ENCODE measurements at regions not wholly inside any gene's neighbourhood (a gene's known extent, or its start where the extent isn't known, plus 50 kb on each side); places are given as distances from the start of the nearest gene placed in this dataset.
"Not testable (repeated sequence)": the region's sequence is repeated elsewhere in the genome, so short reads cannot be mapped to it uniquely, and the experiment has no call there.

DNA sequence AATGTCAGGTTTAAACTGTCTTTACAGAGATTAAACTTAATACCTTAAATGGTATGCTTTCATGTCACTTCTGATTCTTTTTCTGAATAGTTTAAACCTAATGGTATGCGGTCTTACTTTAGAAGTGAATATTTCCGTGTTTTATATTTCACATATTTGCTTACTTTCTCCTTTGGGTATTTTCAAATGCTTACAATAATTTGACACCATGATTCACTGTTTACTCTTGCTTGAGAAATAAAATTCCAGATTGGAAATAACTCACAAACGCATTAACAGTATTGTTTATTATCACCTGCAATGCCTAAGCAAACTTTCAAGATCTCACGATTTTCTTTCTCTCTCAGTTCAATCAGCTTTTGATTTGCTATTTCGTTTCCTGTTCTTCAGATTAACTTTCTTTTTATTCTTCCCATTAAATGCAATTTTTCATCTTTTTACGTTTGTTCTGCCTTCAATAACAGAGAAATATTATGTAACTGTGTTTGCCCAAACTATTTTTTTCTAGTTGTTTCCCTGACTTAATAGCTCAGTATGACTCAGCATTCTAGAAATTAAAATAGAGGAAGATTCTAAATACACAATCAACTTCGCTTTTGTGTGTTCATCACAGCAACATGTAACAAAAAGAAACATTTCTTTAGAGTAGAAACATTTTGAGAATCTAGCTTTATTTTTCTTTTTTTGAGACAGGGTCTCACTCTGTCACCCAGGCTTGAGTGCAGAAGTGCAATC lies 955.5 kb upstream of the PRKX start:
- no peak for DNase-seq

DNA sequence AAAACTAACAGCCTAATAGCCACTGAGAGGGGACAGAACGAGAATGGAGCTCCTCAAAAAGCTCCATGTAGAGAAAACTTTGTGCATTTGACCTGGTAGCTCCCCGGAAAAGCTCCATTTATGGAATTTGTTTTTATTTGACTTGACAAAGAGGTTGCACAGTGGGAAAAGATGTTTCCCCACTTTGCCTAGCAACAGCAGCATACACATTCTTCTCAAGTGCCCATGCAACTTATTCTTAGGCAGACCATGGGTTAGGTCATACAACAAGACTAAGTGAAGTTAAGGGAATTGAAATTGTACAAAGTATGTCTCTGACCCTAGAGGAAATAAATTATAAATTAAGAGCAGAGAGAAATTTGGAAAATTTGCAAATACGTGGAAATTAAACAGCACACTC lies 949.6 kb upstream of the PRKX start:
- DNase-seq = no peak

DNA sequence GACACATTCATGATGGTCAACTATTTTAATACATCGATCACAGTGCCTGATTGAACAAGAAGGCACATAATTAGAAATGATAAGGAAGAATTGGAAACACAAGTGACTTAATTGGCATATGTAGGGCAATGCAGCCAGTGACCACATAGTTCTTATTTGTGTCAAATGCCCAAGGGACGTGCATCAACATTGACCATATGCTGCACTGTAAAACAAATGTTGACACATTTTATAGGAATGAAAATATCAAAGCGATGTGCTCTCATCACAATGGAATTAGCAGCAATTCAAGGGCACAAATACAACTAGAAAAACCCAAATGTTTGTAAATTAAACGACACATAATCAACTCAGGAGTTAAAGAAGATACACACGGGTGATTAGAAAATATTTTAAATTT lies 948.3 kb upstream of the PRKX start:
- no peak for DNase-seq

DNA sequence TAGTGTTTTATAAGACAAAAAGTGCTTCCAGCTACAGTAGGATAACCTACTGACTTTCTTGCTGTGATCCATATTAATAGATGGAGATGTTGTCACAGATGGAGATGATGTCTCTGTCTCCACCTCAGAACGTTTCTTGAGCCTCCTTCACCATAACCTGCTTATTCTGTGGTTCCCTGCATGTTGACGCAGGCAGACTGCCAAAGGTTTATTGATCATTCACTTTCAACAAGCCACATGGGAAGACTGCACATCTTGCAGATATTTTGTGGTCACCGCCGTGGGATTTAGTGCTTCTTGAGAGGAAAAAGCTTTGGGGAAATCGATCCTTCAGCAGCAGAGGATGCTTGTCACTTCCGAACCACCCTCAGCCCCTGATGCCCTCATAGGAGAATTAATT lies 943.0 kb upstream of the PRKX start:
- DNase-seq = no peak

DNA sequence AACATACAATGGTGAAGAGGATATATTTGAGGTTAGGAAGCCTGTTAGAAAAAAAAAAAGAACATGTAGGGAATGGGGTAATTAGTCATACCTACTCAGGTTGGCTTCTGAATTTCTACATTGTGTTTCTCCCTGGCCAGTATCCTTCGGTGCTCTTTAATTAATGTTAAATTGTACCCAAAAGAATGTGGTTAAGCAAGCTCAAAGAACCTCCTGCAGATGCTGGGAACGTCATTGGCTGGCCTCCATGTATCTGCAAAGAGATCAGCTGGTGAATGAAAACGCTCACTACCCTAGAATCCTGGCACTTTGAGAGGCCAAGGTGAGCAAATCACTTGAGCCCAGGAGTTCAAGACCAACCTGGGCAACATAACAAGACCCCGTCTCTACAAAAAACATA lies 942.3 kb upstream of the PRKX start:
- no peak for DNase-seq

DNA sequence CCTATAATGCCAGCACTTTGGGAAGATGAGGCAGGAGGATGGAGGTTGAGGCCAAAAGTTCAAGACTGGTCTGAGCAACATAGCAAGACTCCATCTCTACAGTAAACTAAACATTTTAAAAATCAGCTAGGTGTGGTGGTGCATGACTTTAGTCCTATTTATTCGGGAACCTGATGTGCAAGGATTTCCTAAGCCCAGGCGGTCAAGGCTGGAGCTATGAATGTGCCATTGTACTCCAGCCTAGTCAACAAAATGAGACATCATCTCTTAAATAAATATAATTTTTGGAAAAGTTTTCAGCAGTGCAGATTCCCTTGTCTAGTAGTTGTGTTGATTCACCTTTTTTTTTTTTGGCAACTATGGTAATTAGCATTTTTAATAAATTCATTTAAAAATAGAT lies 928.7 kb upstream of the PRKX start:
- no peak for DNase-seq

DNA sequence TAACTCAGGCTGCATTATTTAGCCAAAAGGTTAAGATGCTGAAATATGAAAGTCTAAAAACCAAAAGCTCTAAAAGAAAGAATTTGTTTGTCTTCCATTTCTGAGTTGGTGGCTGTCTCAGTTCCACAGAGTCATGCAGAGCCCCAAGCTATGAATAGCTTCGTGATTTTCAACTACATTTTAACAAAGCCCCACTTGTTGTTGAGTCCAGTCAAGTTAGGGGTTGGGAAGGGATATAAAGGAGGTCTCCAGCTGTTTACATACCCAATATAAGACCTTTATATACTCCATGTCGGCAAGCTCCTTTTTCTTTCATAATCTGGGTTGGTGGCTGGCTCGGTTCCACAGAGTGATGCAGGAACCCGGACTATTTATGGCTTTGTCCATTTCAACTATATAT lies 924.6 kb upstream of the PRKX start:
- no peak for DNase-seq

DNA sequence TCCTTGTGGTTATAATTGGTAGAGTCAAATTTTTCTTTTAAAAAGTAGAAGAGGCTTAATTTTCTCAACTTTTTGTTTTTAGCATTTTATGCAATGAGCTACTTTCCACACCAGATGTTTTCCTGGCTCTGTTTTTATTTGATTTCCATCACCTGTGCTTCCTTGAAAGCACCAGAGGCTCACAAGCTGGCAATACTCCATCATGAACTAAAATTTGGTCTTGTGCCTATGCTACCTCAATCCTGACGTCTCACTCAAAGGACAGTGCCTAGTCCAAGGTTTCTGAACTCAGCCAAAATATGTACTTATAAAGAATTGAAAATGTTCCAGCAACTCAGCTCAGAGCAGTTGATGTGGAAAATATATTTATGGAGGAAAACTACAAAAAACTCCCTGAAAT lies 914.0 kb upstream of the PRKX start:
- DNase-seq = no peak

DNA sequence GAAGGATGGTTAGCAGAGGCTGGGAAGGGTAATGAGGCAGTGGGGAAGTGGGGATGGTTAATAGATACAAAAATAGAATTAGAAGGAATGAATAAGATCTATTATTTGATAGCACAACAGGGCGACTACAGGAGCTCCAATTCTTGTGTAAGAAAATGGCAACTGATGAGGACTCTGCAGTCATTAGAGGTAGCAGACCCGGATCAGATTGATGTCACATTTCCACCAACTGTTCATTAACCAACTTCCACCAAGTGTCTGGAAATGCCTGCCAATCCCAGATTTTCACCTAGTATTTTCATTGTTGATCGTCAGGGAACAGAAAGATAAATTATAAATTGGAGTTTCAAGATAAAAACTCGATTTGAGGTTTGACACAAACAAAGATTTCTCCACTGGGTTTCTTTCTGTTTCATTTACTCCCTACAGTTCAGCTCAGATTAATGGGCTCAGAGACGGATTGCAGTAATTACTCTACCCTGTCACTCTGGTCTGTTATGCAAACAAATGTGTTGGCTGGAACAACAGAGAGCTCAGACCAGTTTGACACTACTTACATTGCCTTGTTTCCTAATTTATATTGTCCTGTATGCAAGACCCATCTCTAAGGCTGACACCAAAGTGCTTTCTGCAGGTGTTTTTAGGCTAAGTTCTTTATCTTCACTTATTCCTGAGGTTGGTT lies 909.2 kb upstream of the PRKX start:
- no peak for DNase-seq

DNA sequence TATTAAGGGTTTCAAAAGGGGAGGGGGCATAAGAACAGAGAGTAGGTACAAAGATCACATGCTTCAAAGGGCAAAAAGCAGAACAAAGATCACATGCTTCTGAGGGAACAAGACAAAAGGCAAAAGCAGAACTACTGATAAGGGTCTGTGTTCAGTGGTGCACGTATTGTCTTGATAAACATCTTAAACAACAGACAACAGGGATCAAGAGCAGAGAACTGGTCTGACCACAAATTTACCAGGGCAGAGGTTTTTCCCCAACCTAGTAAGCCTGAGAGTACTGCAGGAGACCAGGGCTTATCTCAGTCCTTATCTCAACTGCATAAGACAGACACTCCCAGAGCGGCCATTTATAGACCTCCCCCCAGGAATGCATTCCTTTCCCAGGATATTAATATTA lies 900.2 kb upstream of the PRKX start:
- not testable (repeated sequence) for DNase-seq

DNA sequence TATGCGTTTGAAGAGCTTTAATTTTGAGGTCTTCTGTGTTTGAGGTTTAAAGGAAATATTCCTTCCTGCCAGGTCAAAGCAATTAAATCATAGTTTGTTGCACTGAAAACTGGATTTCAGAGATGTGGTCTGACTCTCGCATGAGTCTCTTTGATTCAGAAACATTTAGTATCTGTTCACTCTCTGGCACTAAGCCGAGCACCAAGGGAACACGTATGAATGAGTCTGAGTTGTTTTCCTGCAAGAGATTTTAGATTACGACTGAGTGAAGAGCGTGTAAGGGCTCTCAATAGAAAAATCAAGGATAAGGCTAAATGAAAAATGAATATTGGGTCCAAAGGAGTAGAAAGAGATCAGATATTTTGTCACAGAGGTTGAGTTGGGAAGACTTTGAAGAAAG lies 875.4 kb upstream of the PRKX start:
- no peak for DNase-seq

DNA sequence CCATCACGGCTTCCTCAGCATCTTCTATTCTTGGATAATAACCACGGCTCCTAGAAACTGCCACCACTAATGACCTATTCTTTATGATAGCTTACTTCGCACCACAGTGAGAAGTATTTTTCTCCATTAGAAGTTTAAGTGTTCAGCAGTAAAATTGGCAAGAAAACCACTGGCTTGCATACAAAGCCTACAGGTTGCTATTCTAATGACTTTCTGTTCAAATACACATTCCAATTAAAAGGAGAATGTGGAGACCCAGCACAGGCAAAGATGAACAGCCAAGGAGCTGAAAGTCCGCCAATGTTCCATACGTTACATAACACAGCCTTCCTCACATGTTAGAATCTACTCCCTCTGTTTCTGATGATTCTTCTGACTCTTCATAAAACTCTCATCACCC lies 875.0 kb upstream of the PRKX start:
- no peak for DNase-seq

DNA sequence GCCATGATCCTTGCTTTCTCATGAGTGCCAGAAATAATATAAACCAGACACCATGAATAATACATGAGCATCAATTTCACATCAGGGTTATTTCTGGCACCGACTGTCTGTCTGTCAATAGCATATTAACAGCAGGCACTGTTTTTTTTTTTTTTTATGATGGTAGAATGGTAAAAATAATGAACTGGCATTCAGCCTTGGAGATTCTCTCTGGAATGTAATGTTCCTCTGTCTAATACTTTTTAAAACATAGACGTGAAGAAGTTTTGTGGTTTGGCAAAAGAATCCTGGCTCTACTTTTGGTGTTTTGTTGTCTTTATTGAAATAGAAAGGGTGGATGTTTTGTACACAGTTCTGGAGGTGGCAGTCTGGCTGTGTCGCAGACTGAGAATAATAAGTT lies 874.6 kb upstream of the PRKX start:
- no peak for DNase-seq

DNA sequence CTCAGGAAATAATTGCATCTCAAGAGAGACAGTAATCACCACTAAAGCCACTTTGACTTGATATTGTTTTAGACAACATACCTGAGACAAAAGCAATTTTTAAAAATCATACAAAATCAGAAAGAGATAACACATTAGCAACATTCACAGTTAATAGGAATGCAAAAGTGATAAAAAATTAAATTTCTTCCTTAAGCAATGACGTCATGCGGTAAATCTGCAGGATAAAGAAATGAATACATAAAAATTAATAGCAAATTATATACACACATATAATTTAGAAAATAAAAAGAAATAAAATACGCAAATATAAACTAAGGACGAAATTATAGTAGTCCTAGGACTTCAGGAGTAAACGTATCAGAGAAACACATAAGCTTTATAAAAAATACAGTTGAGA lies 866.5 kb upstream of the PRKX start:
- DNase-seq = no peak

DNA sequence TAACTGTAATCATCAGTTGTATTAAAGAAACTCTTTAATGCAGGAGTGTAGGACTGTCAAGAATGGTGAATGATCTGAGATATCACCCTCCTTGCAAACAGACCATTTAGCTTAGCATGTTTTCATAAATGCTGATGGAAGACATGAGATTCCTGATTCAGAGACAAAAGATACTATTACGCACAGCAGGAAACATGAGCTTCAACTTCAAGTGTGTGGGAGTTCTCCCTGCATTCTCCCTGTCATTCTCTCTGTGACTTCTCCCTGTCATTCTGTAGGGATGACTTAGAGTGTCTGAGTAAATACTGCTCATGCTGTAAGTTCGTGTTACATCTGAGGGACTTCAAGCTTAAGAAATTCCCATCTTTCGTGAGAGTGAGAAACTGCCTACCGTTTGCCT lies 866.0 kb upstream of the PRKX start:
- DNase-seq = no peak

DNA sequence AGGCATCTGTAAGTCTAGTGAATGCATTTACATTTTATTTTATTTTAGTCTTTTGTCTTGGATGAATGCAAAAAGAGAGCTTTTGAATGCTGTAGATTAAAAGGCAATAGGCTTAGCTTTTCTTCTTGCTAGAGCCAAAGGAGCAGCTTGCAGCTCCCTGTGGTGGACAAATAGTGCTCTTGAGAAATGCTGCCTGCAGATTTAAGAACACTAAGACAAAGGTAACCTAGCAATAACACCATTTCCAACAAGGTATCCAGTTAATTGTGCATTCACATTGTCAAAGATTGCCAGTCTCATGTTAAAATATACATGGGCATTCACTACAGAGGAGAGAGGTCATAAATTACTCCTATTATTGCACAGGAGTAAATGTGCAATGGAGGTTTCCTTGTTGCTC lies 859.2 kb upstream of the PRKX start:
- DNase-seq = no peak

DNA sequence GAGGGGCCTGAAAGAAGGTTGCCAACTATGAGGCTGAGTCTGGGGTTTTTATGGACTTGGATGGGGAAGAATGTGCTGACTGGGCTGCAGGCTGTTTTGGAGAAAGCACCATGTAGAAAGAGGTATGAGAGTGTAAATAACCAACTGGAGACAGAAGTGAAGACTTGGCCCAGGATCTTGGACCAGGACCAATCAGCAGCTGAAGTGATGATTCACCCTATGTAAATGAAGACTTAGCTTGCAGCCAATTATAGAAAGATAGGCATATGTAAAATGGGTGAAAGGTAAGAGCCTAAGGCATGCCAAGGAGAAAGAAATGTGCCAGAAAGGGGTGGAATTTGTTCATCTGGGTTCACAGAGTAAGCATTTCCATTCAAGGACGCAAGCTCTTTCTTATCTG lies 856.7 kb upstream of the PRKX start:
- no peak for DNase-seq

DNA sequence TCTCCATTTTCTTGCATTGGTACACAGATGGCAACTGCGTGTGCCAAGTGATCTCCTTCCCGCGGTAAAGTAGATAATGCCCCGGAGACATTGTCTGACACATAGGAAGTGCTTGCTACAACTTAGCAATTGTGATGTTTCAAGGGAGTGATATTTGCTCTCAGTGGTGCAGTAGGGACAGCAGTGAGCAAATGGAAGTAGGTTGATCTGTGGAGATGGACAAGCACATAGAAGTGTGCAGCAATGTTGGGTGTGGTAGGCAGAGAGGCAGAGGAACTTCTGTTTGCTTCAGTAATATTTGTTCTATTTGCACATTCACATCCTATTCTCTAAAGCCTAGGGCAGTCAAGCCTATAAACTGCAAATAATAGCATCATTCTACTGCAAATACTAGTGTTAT lies 846.7 kb upstream of the PRKX start:
- DNase-seq = no peak

DNA sequence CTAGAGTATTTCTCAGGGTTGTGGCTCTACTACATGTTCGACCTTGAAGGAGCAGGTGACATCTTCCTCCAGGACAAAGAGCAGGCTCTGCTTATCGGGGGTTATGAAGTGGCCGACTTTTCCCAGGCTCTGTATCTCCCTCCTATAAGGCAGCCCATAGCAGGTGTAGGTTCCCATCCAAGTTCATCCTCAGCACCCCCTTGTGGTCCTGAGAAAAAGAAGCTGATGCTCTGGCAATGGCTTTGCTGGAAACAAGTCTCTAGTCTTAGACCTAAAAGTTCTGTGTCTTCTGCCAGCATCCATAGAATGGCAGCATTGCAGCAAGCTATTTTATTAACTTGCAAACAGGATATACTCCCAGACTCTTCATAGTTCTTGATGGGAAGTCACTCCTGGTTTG lies 836.6 kb upstream of the PRKX start:
- DNase-seq = no peak

DNA sequence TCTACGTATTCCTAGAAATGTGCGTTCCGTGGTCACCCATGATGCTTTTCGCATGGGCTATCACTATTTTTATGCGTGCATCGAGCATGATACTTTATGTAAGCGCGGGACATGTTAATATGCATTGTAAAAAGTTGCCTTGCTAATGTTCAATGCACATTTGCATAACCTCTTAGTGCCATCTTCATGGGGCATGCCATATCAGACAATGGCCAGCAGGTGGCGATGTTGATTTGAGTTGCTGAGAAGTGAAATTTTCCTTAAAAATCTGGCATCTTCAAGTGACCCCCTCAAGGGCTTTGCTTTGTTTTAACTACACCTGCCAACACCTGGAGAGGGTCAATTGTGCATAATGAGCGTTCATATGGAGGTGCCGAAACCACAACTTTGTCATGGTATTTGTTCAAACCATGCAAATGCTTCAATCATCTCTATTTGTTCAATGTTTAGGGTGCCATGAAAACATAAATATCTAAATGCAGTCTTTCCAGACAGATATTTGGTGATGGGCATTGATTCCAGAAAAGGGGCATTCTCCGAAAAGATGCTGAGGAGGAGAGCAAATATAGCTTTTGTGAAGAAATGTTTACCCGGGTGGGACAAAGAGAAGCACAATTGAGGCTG lies 833.9 kb upstream of the PRKX start:
- DNase-seq = peak; percentile 13

DNA sequence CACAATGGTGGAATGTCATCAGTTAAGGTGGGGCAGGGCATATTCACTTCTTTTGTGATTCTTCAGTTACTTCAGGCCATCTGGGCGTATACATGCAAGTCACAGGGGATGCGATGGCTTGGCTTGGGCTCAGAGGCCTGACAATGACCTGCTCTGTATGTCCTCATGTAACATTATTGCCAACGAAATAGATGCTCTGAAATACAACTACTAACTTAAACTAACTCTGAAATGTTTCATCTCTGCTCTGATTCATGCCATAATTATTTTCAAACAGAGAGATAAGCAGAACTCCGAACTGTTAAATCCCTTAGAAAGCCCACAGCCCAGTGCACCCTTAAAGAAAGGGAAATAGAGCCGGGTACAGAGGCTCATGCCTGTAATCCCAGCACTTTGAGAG lies 832.7 kb upstream of the PRKX start:
- not testable (repeated sequence) for DNase-seq

DNA sequence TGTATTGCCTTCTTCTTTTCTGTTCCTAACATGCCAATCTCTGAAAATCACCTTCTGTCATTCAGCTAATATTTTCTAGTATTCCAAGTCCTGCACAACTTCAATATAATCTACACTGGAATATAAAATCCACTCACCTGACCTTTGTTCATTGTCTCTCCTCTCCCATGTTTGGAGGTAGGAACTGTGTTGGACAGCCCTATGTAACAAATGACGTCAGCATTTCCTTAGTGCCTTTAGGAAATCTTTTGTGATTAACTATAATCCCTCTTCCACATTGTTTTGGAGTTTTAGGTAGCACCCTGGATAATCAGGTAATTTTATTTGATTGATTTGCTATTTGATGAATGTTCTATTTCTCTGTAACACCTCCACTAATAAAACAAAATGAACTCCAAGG lies 814.8 kb upstream of the PRKX start:
- no peak for DNase-seq

DNA sequence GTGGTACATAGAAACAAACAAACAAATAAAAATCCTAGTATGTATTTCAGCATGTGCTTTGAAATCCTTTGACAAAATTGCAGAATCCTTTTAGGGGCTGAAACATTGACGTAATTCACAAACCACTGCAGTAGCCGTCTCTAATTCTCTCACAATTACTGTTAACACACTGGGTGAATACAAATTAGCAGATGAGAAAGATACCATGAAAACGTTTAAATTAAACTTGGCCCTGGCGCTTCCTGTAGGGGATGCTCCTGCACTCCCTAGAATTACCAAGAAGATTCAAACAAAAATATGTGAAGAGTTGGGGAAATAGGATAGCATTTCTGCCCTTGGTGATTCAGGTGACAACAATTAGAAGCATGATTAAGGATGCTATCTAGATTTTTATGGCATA lies 772.5 kb upstream of the PRKX start:
- DNase-seq = no peak

DNA sequence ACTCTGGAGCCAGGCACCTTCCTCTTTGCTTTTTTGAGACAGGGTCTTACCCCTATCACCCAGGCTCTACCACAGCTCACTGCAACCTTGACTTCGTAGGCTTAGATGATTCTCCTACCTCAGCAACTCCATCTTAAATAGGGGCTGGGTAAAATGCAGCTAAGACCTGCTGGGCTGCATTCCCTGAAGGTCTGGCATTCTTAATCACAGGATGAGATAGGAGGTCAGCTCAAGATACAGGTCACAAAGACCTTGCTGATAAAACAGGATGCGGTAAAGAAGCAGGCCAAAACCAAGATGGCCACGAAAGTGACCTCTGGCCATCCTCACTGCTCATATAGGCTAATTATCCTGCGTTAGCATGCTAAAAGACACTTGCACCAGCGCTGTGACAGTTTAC lies 770.8 kb upstream of the PRKX start:
- DNase-seq = no peak

DNA sequence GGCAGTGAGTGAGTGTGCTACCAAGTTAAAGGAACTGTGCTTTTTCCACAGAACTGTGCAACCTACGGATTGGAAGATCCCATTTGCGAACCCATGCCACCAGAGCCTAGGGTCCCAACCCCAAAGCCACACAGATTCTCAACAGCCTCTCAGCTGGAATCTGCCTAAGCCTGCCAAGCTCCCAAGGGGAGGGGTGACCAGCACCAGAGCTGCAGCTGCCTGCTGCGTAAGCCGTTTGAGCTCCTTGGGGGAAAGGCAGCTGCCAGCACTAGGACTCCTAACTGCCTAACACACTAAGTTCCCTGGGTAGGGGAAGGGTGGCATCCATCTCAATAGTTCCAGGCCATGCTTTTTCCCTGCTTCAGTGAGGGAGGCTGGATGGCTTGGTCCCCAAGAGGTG lies 738.1 kb upstream of the PRKX start:
- DNase-seq = no peak
